ENCODE measurements at regions not wholly inside any gene's neighbourhood (a gene's known extent, or its start where the extent isn't known, plus 50 kb on each side); places are given as distances from the start of the nearest gene placed in this dataset.

GRCh38 chrX:147675819-147676218, 235.9 kb upstream of the FMR1 start:
- Histone ChIP-seq H3K4me2 (no peak overlapping the region), H3K9me3 (no peaks in the 10 kb centered on the region), H3K4me3 (no peak overlapping the region), H3K27ac (no peak overlapping the region), H3K4me1 (no peaks in the 10 kb centered on the region)
- WGBS (ENCODE audit: missing lambda C conversion rate): 77% methylated on average over 2 of the region's 2 CpGs
- FAIRE-seq (no peak), DNase-seq (ENCODE audit: low read depth in 1 of 2, low spot score in 1 of 2) (no peak), ATAC-seq (no peak)
- ChIA-PET CTCF (no interaction called here), POLR2A (no interaction called here)
- TF ChIP-seq HEYL (CRISPR knock-in tag; IDR thresholded peaks at IDR 0.05) (no peak), KDM5A (IDR thresholded peaks at IDR 0.05) (no peak), POLR2AphosphoS2 (conservative IDR thresholded peaks at IDR 0.05; ENCODE audit: low read length) (no peak), MAX (IDR thresholded peaks at IDR 0.05) (no peak), PHF8 (IDR thresholded peaks at IDR 0.05; ENCODE audit: borderline replicate concordance, low read depth) (no peak), ZNF302 (CRISPR knock-in tag; IDR thresholded peaks at IDR 0.05) (no peak), POLR2A (IDR thresholded peaks at IDR 0.05; ENCODE audit: low read length) (no peak), RCOR1 (IDR thresholded peaks at IDR 0.05; ENCODE audit: low read depth, low read length) (no peak), MAZ (IDR thresholded peaks at IDR 0.05; ENCODE audit: borderline replicate concordance, low read depth, low read length) (no peak), REST (IDR thresholded peaks at IDR 0.05) (no peak), NR3C1 (IDR thresholded peaks at IDR 0.05) (no peak), BHLHE40 (IDR thresholded peaks at IDR 0.05; ENCODE audit: low read depth, low read length) (no peak), MYC (IDR thresholded peaks at IDR 0.05; ENCODE audit: borderline replicate concordance, low read length) (no peak), ATOH8 (CRISPR knock-in tag; IDR thresholded peaks at IDR 0.05; ENCODE audit: low read depth) (no peak), ZFP36 (IDR thresholded peaks at IDR 0.05; ENCODE audit: borderline replicate concordance, partially characterized antibody) (no peak), RAD21 (conservative IDR thresholded peaks at IDR 0.05 in 1 of 2, IDR thresholded peaks at IDR 0.05 in 1 of 2) (no peak)

GRCh38 chrX:147679356-147680005, 232.2 kb upstream of the FMR1 start:
- no peaks in the 10 kb centered on the region for H3K9me3 ChIP-seq
- H3K4me1 ChIP-seq: no peaks in the 10 kb centered on the region
- DNase-seq (ENCODE audit: low read depth in 1 of 2, low spot score in 1 of 2): no peak
- no peak overlapping the region for H3K4me3 ChIP-seq
- H3K4me2 ChIP-seq: no peak overlapping the region
- WGBS (ENCODE audit: missing lambda C conversion rate): 0% methylated on average over 5 of the region's 5 CpGs
- TF ChIP-seq ELK1 (IDR thresholded peaks at IDR 0.05; ENCODE audit: low read depth, low read length): no peak
- no peak for TF ChIP-seq FOSL2 (IDR thresholded peaks at IDR 0.05)
- TF ChIP-seq FOSL2 (CRISPR knock-in tag; IDR thresholded peaks at IDR 0.05): no peak
- no peak for TF ChIP-seq JUN (IDR thresholded peaks at IDR 0.05)
- TF ChIP-seq ZC3H11A (IDR thresholded peaks at IDR 0.05): no peak
- no peak for TF ChIP-seq E2F6 (IDR thresholded peaks at IDR 0.05; ENCODE audit: borderline replicate concordance, low read depth)
- no peak for TF ChIP-seq TP53 (CRISPR knock-in tag; IDR thresholded peaks at IDR 0.05)
- TF ChIP-seq RCOR1 (IDR thresholded peaks at IDR 0.05; ENCODE audit: low read depth, low read length): no peak
- no peak for TF ChIP-seq NFE2L2 (conservative IDR thresholded peaks at IDR 0.05; ENCODE audit: low read length)
- no peak for TF ChIP-seq SMC3 (IDR thresholded peaks at IDR 0.05)
- no peak for TF ChIP-seq MAZ (IDR thresholded peaks at IDR 0.05; ENCODE audit: borderline replicate concordance, low read depth, low read length)
- no peak for TF ChIP-seq CEBPB (IDR thresholded peaks at IDR 0.05)
- no peak for TF ChIP-seq ZFP36 (IDR thresholded peaks at IDR 0.05; ENCODE audit: borderline replicate concordance, partially characterized antibody)
- no peak for TF ChIP-seq RNF2 (IDR thresholded peaks at IDR 0.05; ENCODE audit: borderline replicate concordance, low read depth)
- no peak for TF ChIP-seq CBX8 (IDR thresholded peaks at IDR 0.05)
- no peak for TF ChIP-seq RARB (CRISPR knock-in tag; IDR thresholded peaks at IDR 0.05)
- TF ChIP-seq CHD2 (IDR thresholded peaks at IDR 0.05; ENCODE audit: low read length, partially characterized antibody): no peak
- ChIA-PET POLR2A (no interaction called here), CTCF (no interaction called here)
- H3K27ac ChIP-seq: no peak overlapping the region
- no peak for FAIRE-seq
- ATAC-seq: no peak

Data from A549 (cell line).